ENCODE measurements at regions not wholly inside any gene's neighbourhood (a gene's known extent, or its start where the extent isn't known, plus 50 kb on each side); places are given as distances from the start of the nearest gene placed in this dataset.

- Histone ChIP-seq H3K36me3 (ENCODE audit: control insufficient read depth, insufficient read depth, low read length) (no peaks in the 10 kb centered on the region), H3K4me3 (ENCODE audit: low read length) (no peak overlapping the region), H3K27ac (ENCODE audit: low read depth, low read length) (no peak overlapping the region), H3K27me3 (ENCODE audit: control insufficient read depth, insufficient read depth, low read length) (no peaks in the 10 kb centered on the region), H3K9ac (ENCODE audit: low read length) (no peak overlapping the region), H3K4me1 (ENCODE audit: control insufficient read depth, insufficient read depth, low read length) (no peaks in the 10 kb centered on the region)
Observed at GRCh38 chr17:72297326-72298115, 176.7 kb downstream of the SOX9 start.

GRCh38 chr17:72299100-72299499 is 178.3 kb downstream of the SOX9 start:
- Histone ChIP-seq H3K27ac (ENCODE audit: low read depth, low read length) (no peak overlapping the region), H3K36me3 (ENCODE audit: control insufficient read depth, insufficient read depth, low read length) (no peaks in the 10 kb centered on the region), H3K27me3 (ENCODE audit: control insufficient read depth, insufficient read depth, low read length) (no peaks in the 10 kb centered on the region), H3K9ac (ENCODE audit: low read length) (no peak overlapping the region), H3K4me3 (ENCODE audit: low read length) (no peak overlapping the region), H3K4me1 (ENCODE audit: control insufficient read depth, insufficient read depth, low read length) (no peaks in the 10 kb centered on the region)

GRCh38 chr17:72299592-72299991 is 178.8 kb downstream of the SOX9 start:
- H3K4me1 ChIP-seq (ENCODE audit: control insufficient read depth, insufficient read depth, low read length), result no peaks in the 10 kb centered on the region
- no peak overlapping the region for H3K4me3 ChIP-seq (ENCODE audit: low read length)
- H3K27me3 ChIP-seq (ENCODE audit: control insufficient read depth, insufficient read depth, low read length), result no peaks in the 10 kb centered on the region
- H3K27ac ChIP-seq (ENCODE audit: low read depth, low read length), result no peak overlapping the region
- H3K9ac ChIP-seq (ENCODE audit: low read length), result no peak overlapping the region
- H3K36me3 ChIP-seq (ENCODE audit: control insufficient read depth, insufficient read depth, low read length), result no peaks in the 10 kb centered on the region

GRCh38 chr17:72301887-72302286 is 181.1 kb downstream of the SOX9 start:
- Histone ChIP-seq H3K4me1 (ENCODE audit: control insufficient read depth, insufficient read depth, low read length) (no peaks in the 10 kb centered on the region), H3K4me3 (ENCODE audit: low read length) (no peak overlapping the region), H3K9ac (ENCODE audit: low read length) (no peak overlapping the region), H3K27me3 (ENCODE audit: control insufficient read depth, insufficient read depth, low read length) (no peaks in the 10 kb centered on the region), H3K27ac (ENCODE audit: low read depth, low read length) (no peak overlapping the region), H3K36me3 (ENCODE audit: control insufficient read depth, insufficient read depth, low read length) (no peaks in the 10 kb centered on the region)

GRCh38 chr17:72302735-72303134 is 181.9 kb downstream of the SOX9 start:
- H3K36me3 ChIP-seq (ENCODE audit: control insufficient read depth, insufficient read depth, low read length), result no peaks in the 10 kb centered on the region
- H3K4me1 ChIP-seq (ENCODE audit: control insufficient read depth, insufficient read depth, low read length), result no peaks in the 10 kb centered on the region
- no peak overlapping the region for H3K4me3 ChIP-seq (ENCODE audit: low read length)
- no peak overlapping the region for H3K27ac ChIP-seq (ENCODE audit: low read depth, low read length)
- no peak overlapping the region for H3K9ac ChIP-seq (ENCODE audit: low read length)
- no peaks in the 10 kb centered on the region for H3K27me3 ChIP-seq (ENCODE audit: control insufficient read depth, insufficient read depth, low read length)

GRCh38 chr17:72303787-72304733 is 183.2 kb downstream of the SOX9 start:
- H3K27me3 ChIP-seq (ENCODE audit: control insufficient read depth, insufficient read depth, low read length), result no peaks in the 10 kb centered on the region
- no peaks in the 10 kb centered on the region for H3K4me1 ChIP-seq (ENCODE audit: control insufficient read depth, insufficient read depth, low read length)
- no peak overlapping the region for H3K27ac ChIP-seq (ENCODE audit: low read depth, low read length)
- no peak overlapping the region for H3K4me3 ChIP-seq (ENCODE audit: low read length)
- no peaks in the 10 kb centered on the region for H3K36me3 ChIP-seq (ENCODE audit: control insufficient read depth, insufficient read depth, low read length)
- H3K9ac ChIP-seq (ENCODE audit: low read length), result no peak overlapping the region

GRCh38 chr17:72304859-72305258 is 184.0 kb downstream of the SOX9 start:
- Histone ChIP-seq H3K4me3 (ENCODE audit: low read length) (no peak overlapping the region), H3K27ac (ENCODE audit: low read depth, low read length) (no peak overlapping the region), H3K27me3 (ENCODE audit: control insufficient read depth, insufficient read depth, low read length) (no peaks in the 10 kb centered on the region), H3K9ac (ENCODE audit: low read length) (no peak overlapping the region), H3K36me3 (ENCODE audit: control insufficient read depth, insufficient read depth, low read length) (no peaks in the 10 kb centered on the region), H3K4me1 (ENCODE audit: control insufficient read depth, insufficient read depth, low read length) (no peaks in the 10 kb centered on the region)

GRCh38 chr17:72305472-72305871 is 184.7 kb downstream of the SOX9 start:
- H3K27ac ChIP-seq (ENCODE audit: low read depth, low read length), result no peak overlapping the region

GRCh38 chr17:72306037-72306436 is 185.2 kb downstream of the SOX9 start:
- Histone ChIP-seq H3K27me3 (ENCODE audit: control insufficient read depth, insufficient read depth, low read length) (no peaks in the 10 kb centered on the region), H3K36me3 (ENCODE audit: control insufficient read depth, insufficient read depth, low read length) (no peaks in the 10 kb centered on the region), H3K4me3 (ENCODE audit: low read length) (no peak overlapping the region), H3K4me1 (ENCODE audit: control insufficient read depth, insufficient read depth, low read length) (no peaks in the 10 kb centered on the region), H3K27ac (ENCODE audit: low read depth, low read length) (no peak overlapping the region), H3K9ac (ENCODE audit: low read length) (no peak overlapping the region)

More at GRCh38 chr17:72305472-72305871, 184.7 kb downstream of the SOX9 start:
- Histone ChIP-seq H3K27me3 (ENCODE audit: control insufficient read depth, insufficient read depth, low read length) (no peaks in the 10 kb centered on the region), H3K9ac (ENCODE audit: low read length) (no peak overlapping the region), H3K4me3 (ENCODE audit: low read length) (no peak overlapping the region), H3K36me3 (ENCODE audit: control insufficient read depth, insufficient read depth, low read length) (no peaks in the 10 kb centered on the region), H3K4me1 (ENCODE audit: control insufficient read depth, insufficient read depth, low read length) (no peaks in the 10 kb centered on the region)

GRCh38 chr17:72307836-72308235 is 187.0 kb downstream of the SOX9 start:
- H3K27me3 ChIP-seq (ENCODE audit: control insufficient read depth, insufficient read depth, low read length), result no peaks in the 10 kb centered on the region
- H3K27ac ChIP-seq (ENCODE audit: low read depth, low read length), result no peak overlapping the region
- H3K36me3 ChIP-seq (ENCODE audit: control insufficient read depth, insufficient read depth, low read length), result no peaks in the 10 kb centered on the region
- no peaks in the 10 kb centered on the region for H3K4me1 ChIP-seq (ENCODE audit: control insufficient read depth, insufficient read depth, low read length)
- no peak overlapping the region for H3K4me3 ChIP-seq (ENCODE audit: low read length)
- no peak overlapping the region for H3K9ac ChIP-seq (ENCODE audit: low read length)

- no peaks in the 10 kb centered on the region for H3K27me3 ChIP-seq (ENCODE audit: control insufficient read depth, insufficient read depth, low read length)
- no peaks in the 10 kb centered on the region for H3K36me3 ChIP-seq (ENCODE audit: control insufficient read depth, insufficient read depth, low read length)
- no peak overlapping the region for H3K9ac ChIP-seq (ENCODE audit: low read length)
- no peaks in the 10 kb centered on the region for H3K4me1 ChIP-seq (ENCODE audit: control insufficient read depth, insufficient read depth, low read length)
- no peak overlapping the region for H3K27ac ChIP-seq (ENCODE audit: low read depth, low read length)
- H3K4me3 ChIP-seq (ENCODE audit: low read length), result no peak overlapping the region
Observed at GRCh38 chr17:72308744-72309385, 188.0 kb downstream of the SOX9 start.

GRCh38 chr17:72311004-72311403 is 190.2 kb downstream of the SOX9 start:
- Histone ChIP-seq H3K9ac (ENCODE audit: low read length) (no peak overlapping the region), H3K4me3 (ENCODE audit: low read length) (no peak overlapping the region), H3K4me1 (ENCODE audit: control insufficient read depth, insufficient read depth, low read length) (no peaks in the 10 kb centered on the region), H3K27me3 (ENCODE audit: control insufficient read depth, insufficient read depth, low read length) (no peaks in the 10 kb centered on the region), H3K27ac (ENCODE audit: low read depth, low read length) (no peak overlapping the region), H3K36me3 (ENCODE audit: control insufficient read depth, insufficient read depth, low read length) (no peaks in the 10 kb centered on the region)

All from rectal smooth muscle tissue (tissue), 1 donor.